Hepatocyte (in vitro differentiated cells): ENCODE measurements at regions not wholly inside any gene's neighbourhood (a gene's known extent, or its start where the extent isn't known, plus 50 kb on each side); places are given as distances from the start of the nearest gene placed in this dataset.

ENCODE experiments used
- DNase-seq: peaks from one replicate; pipeline ENCODE4 v3.0.0-alpha.2; 2016; ENCODE audit warnings: low spot score
- H2AFZ ChIP-seq: fragments of 200-600 bp; sonication (generic); 2 replicates; pipeline ENCODE4 v1.6.0; 2016; ENCODE audit warnings: antibody characterized with exemption, mild to moderate bottlenecking
- H3K27ac ChIP-seq: fragments of 200-600 bp; sonication (generic); 2 replicates; pipeline ENCODE4 v1.5.1; 2016; ENCODE audit warnings: mild to moderate bottlenecking
- H3K27me3 ChIP-seq: fragments of 200-600 bp; sonication (generic); 2 replicates; pipeline ENCODE4 v1.6.1; 2016
- H3K36me3 ChIP-seq: fragments of 200-600 bp; sonication (generic); replicated peaks from 2 replicates; pipeline ENCODE4 v1.5.1; 2016; ENCODE audit warnings: low read depth; ENCODE audit not compliant: insufficient read depth
- H3K4me1 ChIP-seq: fragments of 200-600 bp; sonication (generic); 2 replicates; pipeline ENCODE4 v1.5.1; 2016; ENCODE audit warnings: mild to moderate bottlenecking, moderate library complexity; ENCODE audit not compliant: insufficient read depth
- H3K4me2 ChIP-seq: fragments of 200-600 bp; sonication (generic); 2 replicates; pipeline ENCODE4 v1.6.0; 2016
- H3K4me3 ChIP-seq: fragments of 200-600 bp; sonication (generic); 2 replicates; pipeline ENCODE4 v1.5.1; 2016; ENCODE audit warnings: mild to moderate bottlenecking
- H3K79me2 ChIP-seq: fragments of 200-600 bp; sonication (generic); 2 replicates; pipeline ENCODE4 v1.6.0; 2017; ENCODE audit warnings: mild to moderate bottlenecking
- H3K9me2 ChIP-seq: fragments of 200-600 bp; sonication (generic); replicated peaks from 2 replicates; pipeline ENCODE4 v1.6.0; 2017; ENCODE audit warnings: mild to moderate bottlenecking; ENCODE audit not compliant: insufficient read depth
- H3K9me3 ChIP-seq: fragments of 200-600 bp; sonication (generic); 2 replicates; pipeline ENCODE4 v1.5.1; 2016; ENCODE audit warnings: low read depth, mild to moderate bottlenecking
- H4K20me1 ChIP-seq: fragments of 200-600 bp; sonication (generic); 2 replicates; pipeline ENCODE4 v1.6.0; 2016; ENCODE audit warnings: mild to moderate bottlenecking; ENCODE audit not compliant: insufficient read depth, poor library complexity, severe bottlenecking
- CTCF ChIP-seq: fragments of 200-600 bp; sonication (generic); IDR thresholded peaks from 2 replicates; pipeline ENCODE4 v1.5.1; 2016; ENCODE audit warnings: antibody characterized with exemption, mild to moderate bottlenecking; ENCODE audit not compliant: poor library complexity
- EZH2 ChIP-seq: fragments of 200-600 bp; sonication (generic); IDR thresholded peaks from 2 replicates; pipeline ENCODE4 v1.6.1; 2016; ENCODE audit warnings: antibody characterized with exemption, mild to moderate bottlenecking, borderline replicate concordance
- EZH2phosphoT487 ChIP-seq: fragments of 200-600 bp; sonication (generic); IDR thresholded peaks from one replicate; pipeline ENCODE4 v1.6.1; 2018; ENCODE audit warnings: antibody characterized with exemption, mild to moderate bottlenecking, low read depth, moderate library complexity; ENCODE audit not compliant: unreplicated experiment, severe bottlenecking
- WGBS: methylation state at CpG from one replicate; pipeline ENCODE4 v1.1.6; 2016; ENCODE audit warnings: low lambda C conversion rate; ENCODE audit errors: missing lambda C conversion rate; 5-methylcytosine and 5-hydroxymethylcytosine counted together

GRCh38 chr5:39579750-39580149, 155.0 kb upstream of the DAB2 start:
- DNase-seq = no peak
- H3K27me3 ChIP-seq = no peaks in the 10 kb centered on the region
- H3K4me3 ChIP-seq = no peak overlapping the region
- no peaks in the 10 kb centered on the region for H3K9me3 ChIP-seq
- H3K36me3 ChIP-seq = no peaks in the 10 kb centered on the region
- H3K9me2 ChIP-seq = no peaks in the 10 kb centered on the region
- H3K4me2 ChIP-seq = peak overlapping the region; percentile 44
- H3K79me2 ChIP-seq = no peaks in the 10 kb centered on the region
- no peak overlapping the region for H2AFZ ChIP-seq
- WGBS = 39% methylated on average over 3 of the region's 3 CpGs
- TF ChIP-seq CTCF = no peak
- TF ChIP-seq EZH2phosphoT487 = no peak
- TF ChIP-seq EZH2 = no peak
- H4K20me1 ChIP-seq = no peaks in the 10 kb centered on the region
- H3K27ac ChIP-seq = peak overlapping the region; percentile 45
- peaks cover 22% of the 10 kb centered on the region for H3K4me1 ChIP-seq

- no peak overlapping the region for H3K4me3 ChIP-seq
- H3K27me3 ChIP-seq = no peaks in the 10 kb centered on the region
- TF ChIP-seq CTCF = peak; percentile 77
- TF ChIP-seq EZH2 = no peak
- WGBS = 61% methylated on average over 2 of the region's 2 CpGs
- peaks cover 22% of the 10 kb centered on the region for H3K4me1 ChIP-seq
- no peaks in the 10 kb centered on the region for H3K36me3 ChIP-seq
- no peaks in the 10 kb centered on the region for H3K9me3 ChIP-seq
- H4K20me1 ChIP-seq = no peaks in the 10 kb centered on the region
- peak; percentile 32 for DNase-seq
- no peak overlapping the region for H3K27ac ChIP-seq
- H2AFZ ChIP-seq = no peak overlapping the region
- H3K79me2 ChIP-seq = no peaks in the 10 kb centered on the region
- H3K9me2 ChIP-seq = no peaks in the 10 kb centered on the region
- peak overlapping the region; percentile 44 for H3K4me2 ChIP-seq
Observed at GRCh38 chr5:39578887-39579497, 154.2 kb upstream of the DAB2 start.

- no peak for DNase-seq
- Histone ChIP-seq H3K27ac (no peak overlapping the region), H3K9me2 (no peaks in the 10 kb centered on the region), H4K20me1 (no peaks in the 10 kb centered on the region), H3K36me3 (no peaks in the 10 kb centered on the region), H3K9me3 (no peaks in the 10 kb centered on the region), H3K4me2 (no peak overlapping the region), H3K4me3 (no peak overlapping the region), H3K4me1 (peaks cover 22% of the 10 kb centered on the region), H2AFZ (no peak overlapping the region), H3K27me3 (peaks cover 2% of the 10 kb centered on the region), H3K79me2 (no peaks in the 10 kb centered on the region)
- WGBS = 28% methylated on average over 2 of the region's 2 CpGs
- TF ChIP-seq CTCF (no peak), EZH2phosphoT487 (no peak), EZH2 (no peak)
Observed at GRCh38 chr5:39577529-39577928, 152.7 kb upstream of the DAB2 start.

GRCh38 chr5:39570403-39571027, 145.7 kb upstream of the DAB2 start:
- DNase-seq = peak; percentile 63
- TF ChIP-seq EZH2phosphoT487 (no peak), CTCF (peak; percentile 73)
- no peaks in the 10 kb centered on the region for H3K9me2 ChIP-seq
- H3K79me2 ChIP-seq = no peaks in the 10 kb centered on the region
- peak overlapping the region; percentile 10 for H3K4me2 ChIP-seq
- 29% methylated on average over 4 of the region's 4 CpGs for WGBS
- H4K20me1 ChIP-seq = no peaks in the 10 kb centered on the region
- no peaks in the 10 kb centered on the region for H3K4me1 ChIP-seq
- no peak overlapping the region for H3K4me3 ChIP-seq
- H3K36me3 ChIP-seq = no peaks in the 10 kb centered on the region
- no peak overlapping the region for H3K27ac ChIP-seq
- no peaks in the 10 kb centered on the region for H3K9me3 ChIP-seq
- H3K27me3 ChIP-seq = peaks cover 2% of the 10 kb centered on the region
- no peak overlapping the region for H2AFZ ChIP-seq
